HL-60 (cell line): ENCODE measurements at regions not wholly inside any gene's neighbourhood (a gene's known extent, or its start where the extent isn't known, plus 50 kb on each side); places are given as distances from the start of the nearest gene placed in this dataset.

Experiments
- POLR2AphosphoS5 ChIP-seq: IDR thresholded peaks from 2 replicates; pipeline ENCODE4 v1.6.1; 2012; ENCODE audit warnings: low read depth
- TF ChIP-seq, protein P1 (sequence below): IDR thresholded peaks from one replicate; pipeline ENCODE4 v1.5.1; 2011; ENCODE audit warnings: low read length, control low read depth, inconsistent platforms; ENCODE audit not compliant: insufficient read depth
- TF ChIP-seq, protein P2 (sequence below): IDR thresholded peaks from 2 replicates; pipeline ENCODE4 v1.6.1; 2012; ENCODE audit warnings: low read depth; ENCODE audit not compliant: insufficient replicate concordance

DNA sequence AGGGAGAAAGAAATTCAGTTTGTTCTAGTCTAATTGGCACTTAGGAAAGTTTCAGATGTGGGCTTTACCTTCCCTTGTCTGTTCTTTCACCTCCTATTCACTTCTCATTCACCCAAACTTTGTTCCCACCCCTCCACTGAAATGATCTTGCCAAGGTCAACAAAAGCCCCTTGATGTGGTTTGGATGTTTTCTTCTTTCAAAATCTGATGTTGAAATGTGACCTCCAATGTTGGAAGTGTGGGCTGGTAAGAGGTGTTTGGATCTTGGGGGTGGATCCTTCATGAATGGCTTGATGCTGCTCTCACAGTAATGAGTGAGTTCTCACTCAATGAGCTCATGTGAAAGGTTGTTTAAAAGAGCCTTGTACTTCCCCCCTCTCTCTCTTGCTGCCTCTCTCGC is 379.3 kb downstream of the HHIPL2 start:
- TF ChIP-seq, protein P1, sequence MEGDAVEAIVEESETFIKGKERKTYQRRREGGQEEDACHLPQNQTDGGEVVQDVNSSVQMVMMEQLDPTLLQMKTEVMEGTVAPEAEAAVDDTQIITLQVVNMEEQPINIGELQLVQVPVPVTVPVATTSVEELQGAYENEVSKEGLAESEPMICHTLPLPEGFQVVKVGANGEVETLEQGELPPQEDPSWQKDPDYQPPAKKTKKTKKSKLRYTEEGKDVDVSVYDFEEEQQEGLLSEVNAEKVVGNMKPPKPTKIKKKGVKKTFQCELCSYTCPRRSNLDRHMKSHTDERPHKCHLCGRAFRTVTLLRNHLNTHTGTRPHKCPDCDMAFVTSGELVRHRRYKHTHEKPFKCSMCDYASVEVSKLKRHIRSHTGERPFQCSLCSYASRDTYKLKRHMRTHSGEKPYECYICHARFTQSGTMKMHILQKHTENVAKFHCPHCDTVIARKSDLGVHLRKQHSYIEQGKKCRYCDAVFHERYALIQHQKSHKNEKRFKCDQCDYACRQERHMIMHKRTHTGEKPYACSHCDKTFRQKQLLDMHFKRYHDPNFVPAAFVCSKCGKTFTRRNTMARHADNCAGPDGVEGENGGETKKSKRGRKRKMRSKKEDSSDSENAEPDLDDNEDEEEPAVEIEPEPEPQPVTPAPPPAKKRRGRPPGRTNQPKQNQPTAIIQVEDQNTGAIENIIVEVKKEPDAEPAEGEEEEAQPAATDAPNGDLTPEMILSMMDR: no peak
- TF ChIP-seq POLR2AphosphoS5: no peak
- TF ChIP-seq, protein P2, sequence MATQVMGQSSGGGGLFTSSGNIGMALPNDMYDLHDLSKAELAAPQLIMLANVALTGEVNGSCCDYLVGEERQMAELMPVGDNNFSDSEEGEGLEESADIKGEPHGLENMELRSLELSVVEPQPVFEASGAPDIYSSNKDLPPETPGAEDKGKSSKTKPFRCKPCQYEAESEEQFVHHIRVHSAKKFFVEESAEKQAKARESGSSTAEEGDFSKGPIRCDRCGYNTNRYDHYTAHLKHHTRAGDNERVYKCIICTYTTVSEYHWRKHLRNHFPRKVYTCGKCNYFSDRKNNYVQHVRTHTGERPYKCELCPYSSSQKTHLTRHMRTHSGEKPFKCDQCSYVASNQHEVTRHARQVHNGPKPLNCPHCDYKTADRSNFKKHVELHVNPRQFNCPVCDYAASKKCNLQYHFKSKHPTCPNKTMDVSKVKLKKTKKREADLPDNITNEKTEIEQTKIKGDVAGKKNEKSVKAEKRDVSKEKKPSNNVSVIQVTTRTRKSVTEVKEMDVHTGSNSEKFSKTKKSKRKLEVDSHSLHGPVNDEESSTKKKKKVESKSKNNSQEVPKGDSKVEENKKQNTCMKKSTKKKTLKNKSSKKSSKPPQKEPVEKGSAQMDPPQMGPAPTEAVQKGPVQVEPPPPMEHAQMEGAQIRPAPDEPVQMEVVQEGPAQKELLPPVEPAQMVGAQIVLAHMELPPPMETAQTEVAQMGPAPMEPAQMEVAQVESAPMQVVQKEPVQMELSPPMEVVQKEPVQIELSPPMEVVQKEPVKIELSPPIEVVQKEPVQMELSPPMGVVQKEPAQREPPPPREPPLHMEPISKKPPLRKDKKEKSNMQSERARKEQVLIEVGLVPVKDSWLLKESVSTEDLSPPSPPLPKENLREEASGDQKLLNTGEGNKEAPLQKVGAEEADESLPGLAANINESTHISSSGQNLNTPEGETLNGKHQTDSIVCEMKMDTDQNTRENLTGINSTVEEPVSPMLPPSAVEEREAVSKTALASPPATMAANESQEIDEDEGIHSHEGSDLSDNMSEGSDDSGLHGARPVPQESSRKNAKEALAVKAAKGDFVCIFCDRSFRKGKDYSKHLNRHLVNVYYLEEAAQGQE: no peak
